ENCODE measurements at regions not wholly inside any gene's neighbourhood (a gene's known extent, or its start where the extent isn't known, plus 50 kb on each side); places are given as distances from the start of the nearest gene placed in this dataset.

DNA sequence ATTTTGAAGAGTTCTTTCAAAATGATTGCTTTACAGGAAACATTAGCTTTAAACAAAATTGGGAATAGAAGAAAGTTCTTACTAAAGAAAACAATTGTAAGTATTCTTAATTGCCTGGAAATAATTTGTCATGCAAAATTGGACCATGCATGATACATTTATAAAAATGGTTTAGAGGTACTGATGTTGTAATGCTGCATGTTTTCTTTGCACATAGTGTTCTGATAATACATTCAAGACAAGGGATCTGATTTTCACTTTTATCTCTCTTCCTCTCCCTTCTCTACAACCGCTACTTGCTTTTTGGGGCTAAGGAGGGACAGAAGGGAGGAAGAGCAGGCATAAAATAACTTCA is 211.6 kb upstream of the MPDZ start:
- TF ChIP-seq, protein P1, sequence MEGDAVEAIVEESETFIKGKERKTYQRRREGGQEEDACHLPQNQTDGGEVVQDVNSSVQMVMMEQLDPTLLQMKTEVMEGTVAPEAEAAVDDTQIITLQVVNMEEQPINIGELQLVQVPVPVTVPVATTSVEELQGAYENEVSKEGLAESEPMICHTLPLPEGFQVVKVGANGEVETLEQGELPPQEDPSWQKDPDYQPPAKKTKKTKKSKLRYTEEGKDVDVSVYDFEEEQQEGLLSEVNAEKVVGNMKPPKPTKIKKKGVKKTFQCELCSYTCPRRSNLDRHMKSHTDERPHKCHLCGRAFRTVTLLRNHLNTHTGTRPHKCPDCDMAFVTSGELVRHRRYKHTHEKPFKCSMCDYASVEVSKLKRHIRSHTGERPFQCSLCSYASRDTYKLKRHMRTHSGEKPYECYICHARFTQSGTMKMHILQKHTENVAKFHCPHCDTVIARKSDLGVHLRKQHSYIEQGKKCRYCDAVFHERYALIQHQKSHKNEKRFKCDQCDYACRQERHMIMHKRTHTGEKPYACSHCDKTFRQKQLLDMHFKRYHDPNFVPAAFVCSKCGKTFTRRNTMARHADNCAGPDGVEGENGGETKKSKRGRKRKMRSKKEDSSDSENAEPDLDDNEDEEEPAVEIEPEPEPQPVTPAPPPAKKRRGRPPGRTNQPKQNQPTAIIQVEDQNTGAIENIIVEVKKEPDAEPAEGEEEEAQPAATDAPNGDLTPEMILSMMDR (optimal IDR thresholded peaks at IDR 0.05 in 1 of 3, IDR thresholded peaks at IDR 0.05 in 1 of 3, conservative IDR thresholded peaks at IDR 0.05 in 1 of 3; ENCODE audit: extremely low read depth in 1 of 3, insufficient read depth in 2 of 3, low read length in 3 of 3): no peak
- TF ChIP-seq EZH2 (IDR thresholded peaks at IDR 0.05; ENCODE audit: low read length): no peak

All from keratinocyte (primary cell).